GM12878 (cell line): ENCODE measurements at regions not wholly inside any gene's neighbourhood (a gene's known extent, or its start where the extent isn't known, plus 50 kb on each side); places are given as distances from the start of the nearest gene placed in this dataset. TPM values are rescaled to one million over a fixed set of nuclear protein-coding genes. Genes with fewer than 3 reads are reported as not detected.

ENCODE experiments used
- BMI1 ChIP-seq: fragments of 450-650 bp; IDR thresholded peaks from 2 replicates; pipeline ENCODE4 v1.6.1; 2016; ENCODE audit warnings: mild to moderate bottlenecking, moderate library complexity, borderline replicate concordance
- SRF ChIP-seq, 2 experiments: IDR thresholded peaks; 2 replicates each; pipeline ENCODE4 v1.6.1; 2011; ENCODE audit warnings: low read depth in 2 of 2, low read length in 2 of 2, mild to moderate bottlenecking in 1 of 2, moderate library complexity in 1 of 2
- small RNA-seq: library from RNA; depleted of rRNA; stranded (forward); fragments of <200 nt; gene quantifications from one replicate; pipeline ENCODE3, GENCODE V24; 2014

DNA sequence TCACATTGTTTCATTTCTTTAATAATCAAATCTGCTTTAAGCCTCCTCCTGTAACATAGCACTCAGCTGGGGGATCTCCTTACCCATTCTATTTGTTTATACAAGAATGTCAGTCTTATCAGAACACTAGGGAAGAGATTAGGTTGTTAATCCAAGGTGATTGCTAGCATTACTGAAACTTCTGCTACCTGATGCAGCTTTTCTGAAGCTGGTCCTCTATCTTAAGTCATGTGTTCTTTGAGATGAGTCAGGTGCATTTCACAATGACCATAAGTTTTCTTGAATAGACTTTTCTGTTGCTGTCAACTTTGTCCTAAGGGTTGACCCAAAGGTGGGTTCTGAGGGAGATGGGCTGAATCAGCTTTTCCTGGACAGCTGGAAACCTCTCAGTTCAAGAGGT, 60.7 kb upstream of the SYNCRIP start (continued):
- TF ChIP-seq SRF (IDR thresholded peaks at IDR 0.05; ENCODE audit: low read depth in 2 of 2, low read length in 2 of 2) (no peak), BMI1 (no peak)
- TF ChIP-seq, all 136 proteins: peak for 0

Small RNA genes lying in the stretch of these regions (small RNA-seq; reads per million reads assigned to genes)
- gene RF00019 = not detected
- gene RN7SL643P = not detected
- gene RNU4-12P = not detected
- not detected for gene RNU4-72P
- gene SMIM11P1 = not detected
